Cerebellar cortex (tissue), 1 donor: ENCODE measurements at regions not wholly inside any gene's neighbourhood (a gene's known extent, or its start where the extent isn't known, plus 50 kb on each side); places are given as distances from the start of the nearest gene placed in this dataset.

ENCODE experiments used
- DNase-seq: peaks from one replicate; pipeline ENCODE4 v3.0.0-alpha.2; 2015; ENCODE audit warnings: low spot score

DNA sequence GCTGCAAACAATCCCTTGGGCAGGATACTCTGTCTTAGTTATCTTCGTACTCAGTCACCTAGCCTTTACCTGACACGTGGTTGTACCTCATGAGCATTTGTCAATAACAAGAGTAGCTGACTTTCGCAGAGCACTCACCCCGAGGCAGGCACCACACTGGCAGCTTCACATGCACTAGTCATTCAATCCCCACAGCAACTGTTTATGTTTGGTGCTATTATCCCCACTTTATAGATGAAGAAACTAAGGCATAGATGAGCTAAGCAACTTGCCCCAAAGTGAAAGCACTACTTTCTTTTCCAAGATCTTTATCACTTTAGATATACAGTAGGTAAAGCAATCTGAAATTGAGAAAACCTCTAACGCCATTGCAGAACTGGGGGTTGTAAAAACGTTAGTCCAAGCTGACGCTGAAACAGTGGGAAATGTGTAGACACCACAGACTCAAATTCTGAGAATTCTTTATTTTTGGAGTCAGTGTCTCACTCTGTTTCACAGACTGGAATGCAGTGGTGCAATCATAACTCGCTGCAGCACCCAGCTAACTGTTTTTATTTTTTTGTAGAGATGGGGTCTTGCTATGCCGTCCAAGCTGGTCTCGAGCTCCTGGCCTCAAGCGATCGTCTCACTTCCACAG, 446.0 kb downstream of the FOXO1 start:
- DNase-seq: no peak

- DNase-seq: no peak
Observed at GRCh38 chr13:40221131-40221459, 445.3 kb downstream of the FOXO1 start.

DNA sequence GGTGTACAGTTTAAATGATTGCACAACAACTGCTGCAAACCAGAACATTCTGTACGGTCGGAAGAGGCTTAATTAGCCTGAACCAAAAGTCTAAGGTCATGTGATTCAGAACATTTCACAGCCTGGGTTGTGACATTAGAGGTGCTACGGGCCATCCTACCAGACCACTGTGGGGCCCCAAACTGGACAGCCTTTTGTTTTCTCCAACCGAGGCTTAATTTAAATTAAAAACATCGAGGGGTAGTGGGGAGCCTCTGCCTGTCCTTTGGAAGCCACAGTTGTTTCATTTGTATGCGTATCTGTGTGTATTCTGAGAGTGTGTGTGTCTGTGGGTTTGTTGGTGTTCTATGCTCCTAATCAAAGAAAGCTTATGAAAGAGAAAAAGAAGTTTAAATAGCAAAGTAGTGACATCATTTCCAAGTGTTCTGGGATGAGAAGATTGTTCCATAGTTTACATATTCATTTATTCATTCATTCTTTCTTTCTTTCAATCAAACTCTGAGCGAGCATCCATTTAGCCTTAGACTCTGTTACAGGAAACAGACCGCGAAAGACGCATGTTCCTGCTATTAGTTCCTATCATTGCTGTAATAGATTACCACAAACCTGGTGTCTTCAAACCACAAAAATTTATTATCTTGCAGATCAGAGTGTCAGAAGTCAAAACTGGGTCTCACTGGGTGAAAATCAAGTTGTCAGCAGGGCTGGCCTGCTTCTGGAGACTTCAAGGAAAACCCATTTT, 444.8 kb downstream of the FOXO1 start:
- DNase-seq: no peak

DNA sequence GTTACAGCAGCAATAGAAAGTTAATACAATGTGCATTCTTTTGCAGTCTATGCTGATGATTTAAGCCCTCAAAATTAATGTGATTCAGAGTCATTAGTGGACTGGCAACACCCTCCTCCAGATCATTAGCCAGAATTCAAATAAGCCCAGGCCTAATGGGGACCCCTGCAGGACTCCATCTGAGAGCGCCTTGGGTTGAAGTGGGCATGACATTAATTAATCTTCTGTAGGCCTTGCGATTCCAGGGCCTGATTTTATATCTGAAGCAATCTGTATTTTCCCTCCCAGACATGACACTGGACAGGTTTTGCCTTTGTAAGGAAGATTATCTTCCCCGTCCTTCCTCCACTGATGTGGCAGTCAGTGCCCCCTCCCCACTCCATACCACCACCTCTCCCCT, 442.9 kb downstream of the FOXO1 start:
- no peak for DNase-seq

DNA sequence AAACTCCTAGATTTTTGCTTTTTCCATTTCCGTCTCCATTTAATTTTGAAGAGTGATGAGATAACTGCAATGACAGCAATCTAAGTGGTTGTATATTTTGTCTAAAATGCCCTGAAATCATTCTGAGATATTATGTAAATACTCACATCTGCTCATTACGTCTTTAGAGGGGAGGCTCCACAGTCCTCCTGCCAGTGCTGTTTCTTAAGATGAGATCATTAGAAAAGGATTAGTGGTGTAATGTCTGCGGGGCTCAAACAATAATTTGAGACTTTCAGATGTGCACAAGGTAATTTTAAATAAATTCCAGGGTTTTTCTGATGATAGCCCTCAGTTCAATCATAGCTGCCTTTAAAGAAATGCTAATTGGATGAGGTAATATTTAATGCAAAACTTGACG, 437.9 kb downstream of the FOXO1 start:
- DNase-seq: no peak

DNA sequence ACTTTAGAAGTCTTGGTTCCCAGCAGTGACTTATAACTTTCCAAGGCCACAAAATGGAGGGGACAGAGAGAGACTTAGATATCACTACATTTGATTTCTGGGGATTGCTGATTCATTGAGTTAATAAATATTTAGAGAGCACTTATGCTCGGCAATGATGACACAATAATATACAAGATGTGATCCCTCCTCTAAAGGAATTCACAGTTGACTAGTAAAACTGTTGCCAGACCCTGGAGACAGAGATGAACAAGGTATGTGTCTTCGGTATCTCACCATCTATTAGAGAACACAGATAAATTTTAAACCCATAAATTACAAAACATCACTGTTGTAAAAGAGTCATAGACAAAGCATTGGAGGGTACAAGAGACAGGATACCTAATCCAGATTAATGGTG, 437.5 kb downstream of the FOXO1 start:
- DNase-seq: no peak

GRCh38 chr13:40230833-40231266, 435.6 kb downstream of the FOXO1 start:
- DNase-seq: no peak

GRCh38 chr13:40231311-40231710, 435.1 kb downstream of the FOXO1 start:
- DNase-seq: no peak

DNA sequence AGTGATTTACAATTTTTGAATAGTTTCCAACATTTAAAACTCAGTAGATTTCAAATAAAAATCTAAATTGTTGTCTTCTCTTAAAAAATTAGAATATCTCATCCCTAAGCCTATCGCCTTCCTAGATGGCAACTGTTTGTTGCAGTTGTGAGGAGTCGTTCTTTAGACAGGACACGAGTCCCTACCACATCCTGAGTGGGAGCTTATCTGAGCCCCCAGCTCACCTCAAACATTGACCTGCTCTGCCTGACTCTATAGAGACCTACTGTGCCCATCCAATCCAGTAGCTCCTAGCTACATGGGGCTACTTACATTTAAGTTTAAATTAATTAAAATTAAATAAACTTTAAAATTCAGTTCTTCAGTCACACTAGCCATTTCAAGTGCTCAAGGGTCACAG, 434.7 kb downstream of the FOXO1 start:
- DNase-seq: no peak

- no peak for DNase-seq
Observed at GRCh38 chr13:40232311-40233040, 434.0 kb downstream of the FOXO1 start.

DNA sequence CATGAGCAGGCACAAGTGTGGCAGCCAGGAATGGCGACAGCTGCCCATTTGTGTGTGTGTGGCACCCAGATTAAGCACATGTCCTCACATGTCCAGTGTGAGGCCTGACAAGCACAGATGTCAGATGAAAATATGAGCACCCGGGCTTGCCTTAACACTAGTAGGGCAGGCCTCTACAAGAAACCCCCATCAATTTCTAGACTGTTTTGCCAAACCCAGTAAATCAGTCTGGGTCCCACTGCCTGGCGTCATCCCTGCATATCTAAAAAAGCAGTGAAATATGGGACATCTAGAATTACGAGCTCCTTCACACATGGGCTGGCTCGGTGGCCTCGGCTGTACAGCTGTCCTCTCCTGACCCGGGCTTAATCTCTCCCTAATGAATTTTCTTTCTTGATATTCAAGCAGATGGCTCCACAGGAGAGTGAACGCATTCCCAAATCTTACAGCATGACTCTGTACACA, 432.7 kb downstream of the FOXO1 start:
- DNase-seq: no peak

DNA sequence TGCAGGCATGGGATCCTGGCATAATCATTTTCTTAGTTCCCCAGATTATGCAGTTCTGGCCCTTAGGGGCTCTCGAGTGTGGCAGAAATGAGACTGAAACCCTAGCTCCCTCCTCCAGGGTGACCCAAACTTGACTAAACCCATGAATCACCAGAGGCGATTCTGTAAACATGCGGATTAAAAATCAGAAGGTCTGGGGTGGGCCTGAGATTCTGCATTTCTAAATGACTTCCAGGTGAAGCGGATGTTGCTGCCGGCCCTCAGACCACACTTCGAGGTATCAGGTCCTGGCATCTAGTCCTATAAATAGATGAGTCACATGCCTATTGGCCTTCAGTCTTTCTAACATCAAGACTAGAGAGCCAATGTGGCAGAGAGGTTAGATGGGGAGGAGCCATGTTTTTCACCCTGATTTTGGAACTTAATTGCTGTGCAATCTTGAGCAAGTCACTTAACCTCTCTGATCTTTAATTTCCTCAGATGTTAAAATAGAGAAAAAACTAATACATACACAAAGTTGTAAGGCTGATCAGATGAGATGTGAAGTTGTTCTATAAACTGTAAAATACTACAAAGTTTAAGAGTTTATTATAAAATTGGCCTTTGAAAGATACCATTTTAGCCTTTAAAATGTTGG, 431.2 kb downstream of the FOXO1 start:
- DNase-seq: no peak

- DNase-seq: no peak
Observed at GRCh38 chr13:40236566-40237168, 429.8 kb downstream of the FOXO1 start.

DNA sequence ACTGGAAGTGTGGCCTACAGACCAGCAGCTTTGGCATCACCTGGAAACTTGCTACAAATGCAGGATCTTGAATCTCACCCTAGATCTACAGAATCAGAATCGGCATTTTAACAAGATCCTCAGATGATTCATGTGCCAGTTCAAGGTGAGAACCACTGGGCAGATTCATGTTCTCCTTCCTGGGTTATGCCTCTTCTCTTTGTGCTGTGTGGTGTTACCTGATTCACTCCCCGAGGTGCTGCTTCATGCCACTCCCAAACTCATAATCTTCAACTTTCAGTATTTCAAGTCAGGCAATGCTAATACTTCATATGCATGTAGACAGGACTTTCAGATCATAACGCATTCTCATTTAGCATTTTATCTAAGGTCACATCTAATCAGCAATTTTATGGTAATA, 427.7 kb downstream of the FOXO1 start:
- no peak for DNase-seq

DNA sequence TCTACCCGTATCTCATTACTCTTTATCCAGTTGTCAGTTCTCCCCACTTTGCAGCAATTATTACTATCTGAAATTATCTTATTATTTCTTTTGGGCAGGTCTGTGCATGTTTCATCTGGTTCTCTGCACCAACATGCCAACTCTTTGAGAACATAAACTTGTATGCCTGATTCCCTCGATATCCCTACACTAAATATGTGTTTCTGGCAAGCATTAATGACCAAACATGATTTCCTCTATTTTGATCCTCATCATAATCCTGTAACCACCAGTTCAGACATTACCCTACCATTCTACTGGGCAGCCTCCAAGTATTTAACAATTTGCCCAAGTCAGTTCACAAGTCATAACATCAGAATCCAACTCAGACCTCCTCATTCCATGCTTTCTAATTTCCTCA, 426.1 kb downstream of the FOXO1 start:
- DNase-seq: no peak

- DNase-seq: no peak
Observed at GRCh38 chr13:40241125-40241798, 425.2 kb downstream of the FOXO1 start.

DNA sequence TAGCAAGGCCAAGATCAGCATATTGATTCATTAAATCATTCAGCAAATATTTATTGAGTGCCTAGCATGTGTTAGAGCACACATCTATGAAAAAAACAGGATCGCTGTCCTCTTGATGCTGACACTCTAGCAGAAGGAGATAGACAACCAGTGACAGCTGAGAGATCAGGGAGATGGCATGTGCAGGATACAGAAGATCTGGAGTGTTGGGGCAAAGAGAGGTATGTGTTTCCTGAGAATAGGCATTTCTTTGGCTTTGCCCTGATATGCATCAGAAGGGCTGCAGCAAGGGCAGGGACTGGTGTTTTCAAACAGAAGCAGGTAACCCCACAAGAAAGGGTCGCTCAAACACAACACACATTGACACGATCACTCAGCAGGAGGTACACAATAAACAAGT, 423.4 kb downstream of the FOXO1 start:
- DNase-seq: no peak

DNA sequence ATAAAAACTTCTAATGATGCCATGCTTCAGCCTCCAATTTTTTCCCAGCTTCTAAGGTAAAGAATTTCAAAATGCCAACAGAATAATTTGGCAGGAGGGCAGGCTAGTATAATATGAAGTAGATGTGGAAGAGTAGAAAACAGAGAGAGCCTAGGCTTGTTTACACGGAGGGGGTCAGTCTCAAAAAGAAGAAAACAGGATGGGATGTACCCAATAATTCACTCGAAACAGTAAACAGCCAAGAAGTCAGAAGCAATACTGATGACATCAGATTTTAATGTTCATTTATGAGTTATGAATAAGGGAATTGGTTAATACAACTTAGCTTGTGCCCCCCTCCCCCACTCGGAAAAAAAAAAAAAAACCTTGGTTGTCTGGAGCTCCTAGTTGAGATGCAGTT, 422.5 kb downstream of the FOXO1 start:
- no peak for DNase-seq

DNA sequence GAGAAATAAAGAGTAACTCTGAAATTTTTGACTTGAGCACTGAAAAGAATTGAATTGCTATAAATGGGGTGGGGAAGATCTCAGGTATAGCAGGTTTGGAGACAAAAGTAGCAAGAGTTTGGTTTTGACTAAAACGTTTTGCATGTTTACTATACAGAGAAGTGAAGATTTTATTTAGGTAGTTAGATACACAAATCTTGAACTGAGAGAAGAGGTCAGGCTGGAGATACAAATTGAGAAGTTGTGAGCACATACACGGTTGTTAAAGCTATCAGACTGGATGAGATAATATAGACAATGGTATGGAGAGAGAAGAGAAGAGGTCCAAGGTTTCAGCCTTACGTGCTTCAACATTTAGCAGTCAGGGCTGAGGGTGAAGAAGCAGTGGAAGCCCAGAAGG, 420.9 kb downstream of the FOXO1 start:
- no peak for DNase-seq

DNA sequence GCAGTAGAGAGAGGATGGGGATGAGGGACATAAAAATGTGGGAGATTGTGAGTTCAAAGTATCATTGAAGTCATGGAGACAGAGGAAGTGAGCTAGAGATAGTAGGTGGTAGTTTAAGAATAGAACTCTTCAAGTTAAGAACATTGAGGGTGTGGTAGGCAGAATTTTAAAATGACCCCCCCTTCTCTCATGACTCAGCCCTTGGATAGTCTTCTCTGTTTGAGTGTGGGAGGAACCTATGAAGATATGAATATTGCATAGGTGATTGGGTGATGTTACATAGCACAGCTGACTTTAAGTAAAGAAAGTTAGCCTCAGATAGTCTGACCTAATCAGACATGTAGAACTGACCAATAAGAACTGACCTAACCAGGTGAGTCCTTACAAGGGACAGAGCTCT, 418.6 kb downstream of the FOXO1 start:
- no peak for DNase-seq

DNA sequence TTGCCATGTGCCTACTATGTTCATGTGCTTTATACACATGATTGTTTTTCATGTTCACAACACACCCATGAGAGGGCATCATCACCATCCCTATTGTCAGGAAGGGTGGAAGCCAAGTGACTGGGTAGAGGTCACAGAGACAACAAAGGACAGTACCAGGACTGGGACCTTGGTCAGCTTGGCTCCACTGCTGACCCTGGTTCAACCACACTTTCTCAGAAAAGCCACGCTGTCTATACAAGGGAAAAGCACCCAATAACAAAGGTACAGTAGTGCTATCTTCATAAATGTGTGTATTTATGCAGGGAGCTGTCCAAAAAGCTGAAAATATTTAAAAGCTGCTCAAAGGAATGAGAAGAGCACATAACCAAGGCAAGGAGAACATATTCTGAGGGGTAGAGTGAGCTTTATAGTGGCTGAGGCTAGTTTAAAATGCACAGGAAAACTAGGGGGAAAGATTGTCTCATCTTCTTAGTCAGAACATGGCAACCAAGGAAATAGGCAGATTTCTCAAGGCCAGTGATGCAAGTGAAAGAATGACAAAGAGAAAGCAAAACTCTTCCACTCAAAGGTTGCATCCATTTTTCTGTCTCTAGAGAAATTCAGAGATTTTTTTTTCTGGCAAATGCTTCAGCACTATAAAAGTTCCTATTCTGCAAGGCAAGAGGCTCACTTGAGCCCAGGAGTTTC, 415.0 kb downstream of the FOXO1 start:
- no peak for DNase-seq
